ENCODE measurements at regions not wholly inside any gene's neighbourhood (a gene's known extent, or its start where the extent isn't known, plus 50 kb on each side); places are given as distances from the start of the nearest gene placed in this dataset.
"Not testable (repeated sequence)": the region's sequence is repeated elsewhere in the genome, so short reads cannot be mapped to it uniquely, and the experiment has no call there.

GRCh38 chr6:62819640-62820039 lies 391.6 kb upstream of the FKBP1C start:
- ChIA-PET CTCF (no interaction called here), POLR2A (no interaction called here)

GRCh38 chr6:62808565-62809293 lies 402.5 kb upstream of the FKBP1C start:
- CTCF ChIA-PET = no interaction called here

GRCh38 chr6:62805431-62805830 lies 405.8 kb upstream of the FKBP1C start:
- CTCF ChIA-PET = no interaction called here
- POLR2A ChIA-PET = no interaction called here

More at GRCh38 chr6:62808565-62809293, 402.5 kb upstream of the FKBP1C start:
- POLR2A ChIA-PET = no interaction called here

GRCh38 chr6:62803094-62803493 lies 408.2 kb upstream of the FKBP1C start:
- ChIA-PET CTCF (no interaction called here), POLR2A (no interaction called here)

- POLR2A ChIA-PET = no interaction called here
- CTCF ChIA-PET = no interaction called here
Observed at GRCh38 chr6:62797190-62797589, 414.1 kb upstream of the FKBP1C start.

GRCh38 chr6:62775427-62776022 lies 435.7 kb upstream of the FKBP1C start:
- POLR2A ChIA-PET = no interaction called here
- CTCF ChIA-PET = no interaction called here

GRCh38 chr6:62766174-62766573 lies 445.1 kb upstream of the FKBP1C start:
- POLR2A ChIA-PET, CTCF ChIA-PET: not testable (repeated sequence)

GRCh38 chr6:62764841-62765240 lies 446.4 kb upstream of the FKBP1C start:
- ChIA-PET CTCF (no interaction called here), POLR2A (no interaction called here)

- POLR2A ChIA-PET = no interaction called here
- CTCF ChIA-PET = no interaction called here
Observed at GRCh38 chr6:62763125-62763912, 447.9 kb upstream of the FKBP1C start.

- CTCF ChIA-PET = no interaction called here
- POLR2A ChIA-PET = no interaction called here
Observed at GRCh38 chr6:62746968-62747367, 460.9 kb upstream of the KHDRBS2 start.

GRCh38 chr6:62746161-62746560 lies 460.1 kb upstream of the KHDRBS2 start:
- ChIA-PET POLR2A (no interaction called here), CTCF (no interaction called here)

GRCh38 chr6:62740596-62740995 lies 454.6 kb upstream of the KHDRBS2 start:
- ChIA-PET POLR2A (no interaction called here), CTCF (no interaction called here)

- ChIA-PET POLR2A (no interaction called here), CTCF (no interaction called here)
Observed at GRCh38 chr6:62740171-62740570, 454.1 kb upstream of the KHDRBS2 start.

- ChIA-PET POLR2A (no interaction called here), CTCF (no interaction called here)
Observed at GRCh38 chr6:62737792-62738191, 451.8 kb upstream of the KHDRBS2 start.

GRCh38 chr6:62721408-62721807 lies 435.4 kb upstream of the KHDRBS2 start:
- POLR2A ChIA-PET = no interaction called here
- CTCF ChIA-PET = no interaction called here

- CTCF ChIA-PET = no interaction called here
- POLR2A ChIA-PET = no interaction called here
Observed at GRCh38 chr6:62716719-62717118, 430.7 kb upstream of the KHDRBS2 start.

- CTCF ChIA-PET = no interaction called here
Observed at GRCh38 chr6:62714112-62714511, 428.1 kb upstream of the KHDRBS2 start.

GRCh38 chr6:62711750-62712149 lies 425.7 kb upstream of the KHDRBS2 start:
- POLR2A ChIA-PET = no interaction called here
- CTCF ChIA-PET = no interaction called here

More at GRCh38 chr6:62714112-62714511, 428.1 kb upstream of the KHDRBS2 start:
- POLR2A ChIA-PET = no interaction called here

- ChIA-PET CTCF (no interaction called here), POLR2A (no interaction called here)
Observed at GRCh38 chr6:62707914-62708313, 421.9 kb upstream of the KHDRBS2 start.

- ChIA-PET CTCF (no interaction called here), POLR2A (no interaction called here)
Observed at GRCh38 chr6:62707156-62707555, 421.1 kb upstream of the KHDRBS2 start.

- ChIA-PET POLR2A (no interaction called here), CTCF (no interaction called here)
Observed at GRCh38 chr6:62683063-62683462, 397.0 kb upstream of the KHDRBS2 start.

GRCh38 chr6:62681108-62681507 lies 395.1 kb upstream of the KHDRBS2 start:
- ChIA-PET CTCF (no interaction called here), POLR2A (no interaction called here)
